Esophagus squamous epithelium (tissue), 4 donors: ENCODE measurements at regions not wholly inside any gene's neighbourhood (a gene's known extent, or its start where the extent isn't known, plus 50 kb on each side); places are given as distances from the start of the nearest gene placed in this dataset.

Experiments
- CTCF ChIP-seq, 6 experiments: fragments of 450-650 bp in 4 of 6; fragments of 200-600 bp in 2 of 6; sonication (generic) in 2 of 6; IDR thresholded peaks; one replicate each; pipeline ENCODE4 v1.5.1; 2016 to 2019; ENCODE audit warnings: antibody characterized with exemption in 6 of 6, mild to moderate bottlenecking in 4 of 6, moderate library complexity in 4 of 6
- POLR2A ChIP-seq, 4 donors: fragments of 450-650 bp; IDR thresholded peaks; one replicate each; pipeline ENCODE4 v1.6.1; 2017; ENCODE audit warnings: antibody characterized with exemption in 4 of 4, mild to moderate bottlenecking in 4 of 4, moderate library complexity in 3 of 4

GRCh38 chrX:2576793-2577192 is 76.0 kb upstream of the DHRSX start:
- no peak for TF ChIP-seq POLR2A (IDR thresholded peaks at IDR 0.05)
- no peak for TF ChIP-seq CTCF (IDR thresholded peaks at IDR 0.05)
